GM19328 (cell line): ENCODE measurements at regions not wholly inside any gene's neighbourhood (a gene's known extent, or its start where the extent isn't known, plus 50 kb on each side); places are given as distances from the start of the nearest gene placed in this dataset.
"Not testable (repeated sequence)": the region's sequence is repeated elsewhere in the genome, so short reads cannot be mapped to it uniquely, and the experiment has no call there.

Source experiments
- ATAC-seq: cut with Tn5 transposase; IDR thresholded peaks from one replicate; pipeline ENCODE4 v1.9.1; 2021; ENCODE audit warnings: mild to moderate bottlenecking, moderate library complexity; ENCODE audit not compliant: unreplicated experiment

- no peak for ATAC-seq
Measured at GRCh38 chr7:116340943-116341907, 130.9 kb downstream of the TES start.

DNA sequence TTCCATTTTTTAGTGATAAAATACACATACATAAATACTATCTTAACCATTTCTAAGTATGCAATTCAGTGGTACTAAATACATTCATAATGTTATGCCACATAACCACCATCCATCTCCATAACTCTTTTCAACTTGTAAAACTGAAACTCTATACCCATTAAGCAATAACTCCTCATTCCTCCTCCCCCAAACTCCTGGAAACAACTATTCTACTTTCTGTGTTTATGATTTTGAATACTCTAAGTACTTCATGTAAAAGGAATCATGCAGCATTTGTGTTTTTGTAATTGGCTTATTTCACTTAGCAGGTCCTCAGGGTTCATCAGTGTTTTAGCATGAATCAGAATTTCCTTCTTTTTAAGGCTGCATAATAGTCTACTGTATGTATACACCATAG lies 131.8 kb downstream of the TES start:
- no peak for ATAC-seq

DNA sequence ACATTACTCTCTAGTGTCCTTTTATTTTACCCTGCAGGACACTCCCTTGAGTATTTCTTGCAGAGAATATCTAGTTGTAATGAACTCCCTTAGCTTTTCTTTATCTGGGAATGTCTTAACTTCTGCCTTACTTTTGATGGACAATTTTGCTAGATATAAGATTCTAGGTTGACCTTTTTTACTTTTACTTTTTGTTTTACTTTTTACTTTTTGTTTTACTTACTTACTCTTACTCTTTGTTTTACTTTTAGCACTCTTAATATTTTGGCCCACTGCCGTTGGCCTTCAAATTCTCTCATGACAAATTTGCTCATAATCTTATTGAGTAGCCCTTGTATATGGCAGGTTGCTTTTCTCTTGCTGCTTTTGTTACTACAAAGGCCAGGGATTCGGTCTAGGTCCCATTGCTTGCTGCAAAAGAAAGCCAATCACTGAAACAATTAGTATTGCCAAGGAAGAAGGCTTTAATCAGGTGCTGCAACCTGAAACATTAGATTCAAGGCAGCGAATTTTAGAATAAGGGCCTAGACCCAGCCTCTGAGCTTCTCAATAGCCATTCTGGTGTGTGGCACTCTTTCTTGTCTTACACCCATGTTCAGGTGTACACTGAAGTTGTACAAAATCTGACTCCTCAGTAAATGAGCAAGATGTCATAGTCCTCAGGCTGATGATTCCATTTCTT lies 137.0 kb downstream of the TES start:
- ATAC-seq, result no peak

DNA sequence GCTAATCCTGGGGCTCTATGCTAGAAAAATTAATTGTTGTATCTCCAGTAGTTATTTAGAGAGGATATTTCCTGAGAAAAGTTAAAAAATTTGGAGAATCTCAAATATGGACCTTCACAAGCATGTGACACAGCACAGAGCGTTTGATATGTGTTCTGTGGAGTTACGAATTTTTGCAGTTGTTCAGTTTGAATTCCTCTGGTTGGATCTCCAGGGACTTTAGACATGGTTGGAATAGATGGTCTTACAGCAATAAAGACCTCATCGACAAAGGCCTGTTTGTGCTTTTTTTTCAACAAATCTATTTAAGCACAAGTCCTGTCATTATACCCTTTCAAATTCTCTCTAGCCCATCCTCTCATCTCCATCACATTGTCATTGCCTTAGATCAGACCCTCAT lies 138.0 kb downstream of the TES start:
- no peak for ATAC-seq

GRCh38 chr7:116351966-116352365 lies 141.6 kb downstream of the TES start:
- ATAC-seq, result no peak

- no peak for ATAC-seq
Measured at GRCh38 chr7:116353647-116354046, 143.3 kb downstream of the TES start.

- ATAC-seq, result no peak
Measured at GRCh38 chr7:116354171-116354545, 143.8 kb downstream of the TES start.

GRCh38 chr7:116354546-116355423 lies 144.4 kb downstream of the TES start:
- no peak for ATAC-seq

GRCh38 chr7:116355424-116355765 lies 144.1 kb upstream of the CAV2 start:
- no peak for ATAC-seq

DNA sequence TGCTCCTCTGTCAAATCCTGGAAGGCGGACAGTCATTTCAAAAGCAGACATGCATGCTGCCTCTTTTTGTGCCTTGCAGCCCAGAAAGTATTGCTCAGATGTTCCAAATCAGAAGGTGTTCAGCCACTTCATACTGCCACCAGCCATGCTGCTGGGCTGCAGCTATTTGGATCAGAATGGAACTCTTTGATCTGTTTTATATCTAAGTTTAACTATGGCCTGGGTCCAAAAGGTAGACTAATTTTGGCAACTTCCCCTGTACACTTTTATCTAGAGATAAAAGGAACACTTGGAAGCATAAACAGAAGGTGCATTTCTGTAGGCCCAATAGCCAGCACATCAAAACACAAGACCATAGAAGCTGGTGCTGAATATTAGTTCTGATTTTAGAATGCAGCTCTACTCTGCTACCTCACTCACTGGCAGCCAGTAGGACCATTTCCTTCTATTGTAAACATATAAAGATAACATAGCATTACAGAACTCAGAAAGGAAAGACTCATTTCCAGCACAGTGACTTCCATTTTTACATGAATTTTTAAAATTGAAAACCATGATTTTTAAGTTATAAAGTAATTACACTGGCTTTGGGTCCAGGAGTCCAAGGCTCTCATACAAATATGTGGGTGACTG lies 143.1 kb upstream of the CAV2 start:
- no peak for ATAC-seq

DNA sequence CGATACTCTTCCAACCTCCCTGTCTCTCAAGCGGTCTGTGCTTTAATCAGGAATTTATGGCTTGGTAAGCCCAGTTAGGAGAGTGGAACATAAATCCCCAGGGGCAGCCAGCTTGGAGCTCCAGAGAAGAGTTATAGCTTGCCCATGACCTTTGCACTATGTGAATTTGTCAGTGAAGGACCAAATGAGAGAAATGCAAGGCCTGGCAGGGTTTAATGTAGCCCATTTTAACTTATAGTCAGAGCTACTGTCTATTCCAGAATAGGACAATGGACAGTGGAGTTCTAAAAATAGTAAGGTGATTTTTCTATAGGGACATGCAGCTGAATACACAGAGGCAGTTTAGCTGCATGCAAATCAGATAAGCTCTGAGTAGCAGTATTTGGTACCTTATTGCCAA lies 142.6 kb upstream of the CAV2 start:
- ATAC-seq, result no peak

DNA sequence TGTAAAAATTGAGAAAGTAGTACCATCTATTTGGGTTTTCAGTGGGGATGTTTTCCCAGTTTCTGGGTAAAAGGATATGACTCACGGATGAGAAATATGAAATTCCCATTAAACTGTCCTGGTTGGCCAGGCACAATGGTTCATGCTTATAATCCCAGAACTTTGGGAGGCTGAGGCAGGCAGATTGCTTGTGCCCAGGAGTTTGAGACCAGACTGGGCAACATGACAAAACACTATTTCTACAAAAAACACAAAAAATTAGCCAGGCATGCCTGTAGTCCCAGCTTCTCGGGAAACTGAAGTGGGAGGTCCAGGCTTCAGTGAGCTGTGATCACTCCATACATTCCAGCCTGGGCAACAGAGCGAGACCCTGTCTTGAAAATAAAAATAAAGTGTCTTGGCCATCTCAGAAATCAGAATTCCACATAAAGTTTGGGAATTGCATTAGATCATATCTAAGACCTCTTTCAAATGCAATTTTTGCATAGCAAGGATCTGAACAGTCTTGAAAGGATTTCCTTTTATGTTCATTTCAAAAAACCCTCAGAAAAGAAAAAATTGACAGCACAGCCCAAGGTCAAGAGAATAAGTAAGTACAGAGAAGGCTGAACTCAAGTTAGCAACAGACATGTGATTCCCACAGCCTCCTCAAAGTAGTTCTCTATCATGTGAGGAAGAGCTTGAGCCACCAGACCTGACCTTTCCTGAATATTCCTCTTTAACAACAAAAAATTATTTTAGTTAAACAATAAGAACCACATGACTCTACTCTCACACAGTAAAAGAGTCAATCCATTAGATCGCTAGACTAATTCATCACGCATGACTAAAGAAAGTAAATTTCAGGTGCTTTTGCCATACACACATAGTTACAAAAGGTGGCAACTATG lies 141.5 kb upstream of the CAV2 start:
- no peak for ATAC-seq

- ATAC-seq, result no peak
Measured at GRCh38 chr7:116361767-116362166, 137.8 kb upstream of the CAV2 start.

DNA sequence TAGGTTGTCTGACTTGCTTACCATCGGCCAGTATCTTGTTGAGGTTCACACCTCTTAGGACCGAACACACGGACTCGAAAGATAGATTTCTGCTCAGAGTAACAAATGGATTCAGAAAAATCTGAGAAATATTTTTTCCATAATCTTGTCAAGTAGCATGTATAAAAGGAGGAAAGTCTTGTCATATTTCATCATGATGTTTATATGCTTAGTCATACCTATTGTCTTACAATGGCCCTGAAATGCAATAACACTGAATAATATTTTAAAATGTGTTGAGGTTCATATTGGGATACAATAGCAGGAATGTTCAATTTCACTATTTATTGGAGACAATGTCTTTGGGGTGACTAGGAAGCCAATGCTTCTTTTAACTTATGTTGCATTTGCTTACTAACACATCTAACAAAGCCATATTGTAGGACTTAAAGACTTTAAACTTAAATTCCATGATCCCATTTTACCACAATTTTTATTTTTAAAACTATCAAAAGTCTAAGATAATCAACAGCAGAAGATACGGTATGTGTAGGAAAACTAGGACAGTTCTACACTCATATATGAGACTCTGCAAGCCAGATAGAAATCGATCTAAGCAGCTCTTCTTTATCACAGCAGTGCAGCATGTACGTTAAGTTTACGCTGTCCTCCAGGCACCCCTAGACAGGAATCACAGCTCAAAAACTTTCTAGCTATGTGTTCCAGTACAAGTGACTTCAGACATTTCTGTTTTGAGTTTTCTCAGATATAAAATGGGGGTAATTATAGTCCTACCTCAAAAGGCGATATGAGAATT lies 135.7 kb upstream of the CAV2 start:
- ATAC-seq, result no peak

DNA sequence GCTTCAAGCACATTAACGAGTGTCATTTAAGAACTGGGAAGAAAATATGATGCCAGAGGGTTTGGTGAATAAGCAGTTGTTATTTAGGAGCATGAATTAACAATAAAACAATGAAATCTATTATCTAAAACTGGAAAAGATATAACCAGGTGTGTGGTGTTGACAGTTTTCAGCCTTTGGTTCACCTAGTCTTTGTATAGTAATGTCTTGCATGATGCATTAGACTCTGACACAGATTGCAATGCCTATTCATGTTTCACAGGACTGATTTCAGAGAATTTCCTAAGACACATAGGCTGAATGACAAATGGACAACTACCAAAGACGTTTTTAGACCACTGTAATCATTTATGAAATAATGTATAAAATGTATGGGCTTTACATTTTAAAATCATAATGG lies 135.1 kb upstream of the CAV2 start:
- ATAC-seq, result no peak

GRCh38 chr7:116365797-116366196 lies 133.7 kb upstream of the CAV2 start:
- ATAC-seq, result no peak

GRCh38 chr7:116367171-116367813 lies 132.2 kb upstream of the CAV2 start:
- ATAC-seq, result no peak

- no peak for ATAC-seq
Measured at GRCh38 chr7:116368965-116369364, 130.6 kb upstream of the CAV2 start.

- ATAC-seq, result not testable (repeated sequence)
Measured at GRCh38 chr7:116371536-116371935, 128.0 kb upstream of the CAV2 start.
